Vagina (tissue), 2 donors: ENCODE measurements at regions not wholly inside any gene's neighbourhood (a gene's known extent, or its start where the extent isn't known, plus 50 kb on each side); places are given as distances from the start of the nearest gene placed in this dataset.

Experiments used
- POLR2A ChIP-seq, 2 donors: fragments of 450-650 bp; IDR thresholded peaks; one replicate each; pipeline ENCODE4 v1.6.1; 2017; ENCODE audit warnings: antibody characterized with exemption in 2 of 2, mild to moderate bottlenecking in 2 of 2, moderate library complexity in 2 of 2
- TF ChIP-seq, protein P1 (sequence below), 3 experiments: fragments of 450-650 bp in 2 of 3; fragments of 200-600 bp in 1 of 3; sonication (generic) in 1 of 3; IDR thresholded peaks; one replicate each; pipeline ENCODE4 v1.5.1; 2017 to 2019; ENCODE audit warnings: antibody characterized with exemption in 3 of 3, mild to moderate bottlenecking in 2 of 3, moderate library complexity in 2 of 3

GRCh38 chrX:120791013-120791643 lies 84.5 kb downstream of the CT47B1 start:
- no peak for TF ChIP-seq POLR2A (IDR thresholded peaks at IDR 0.05)
- TF ChIP-seq, protein P1, sequence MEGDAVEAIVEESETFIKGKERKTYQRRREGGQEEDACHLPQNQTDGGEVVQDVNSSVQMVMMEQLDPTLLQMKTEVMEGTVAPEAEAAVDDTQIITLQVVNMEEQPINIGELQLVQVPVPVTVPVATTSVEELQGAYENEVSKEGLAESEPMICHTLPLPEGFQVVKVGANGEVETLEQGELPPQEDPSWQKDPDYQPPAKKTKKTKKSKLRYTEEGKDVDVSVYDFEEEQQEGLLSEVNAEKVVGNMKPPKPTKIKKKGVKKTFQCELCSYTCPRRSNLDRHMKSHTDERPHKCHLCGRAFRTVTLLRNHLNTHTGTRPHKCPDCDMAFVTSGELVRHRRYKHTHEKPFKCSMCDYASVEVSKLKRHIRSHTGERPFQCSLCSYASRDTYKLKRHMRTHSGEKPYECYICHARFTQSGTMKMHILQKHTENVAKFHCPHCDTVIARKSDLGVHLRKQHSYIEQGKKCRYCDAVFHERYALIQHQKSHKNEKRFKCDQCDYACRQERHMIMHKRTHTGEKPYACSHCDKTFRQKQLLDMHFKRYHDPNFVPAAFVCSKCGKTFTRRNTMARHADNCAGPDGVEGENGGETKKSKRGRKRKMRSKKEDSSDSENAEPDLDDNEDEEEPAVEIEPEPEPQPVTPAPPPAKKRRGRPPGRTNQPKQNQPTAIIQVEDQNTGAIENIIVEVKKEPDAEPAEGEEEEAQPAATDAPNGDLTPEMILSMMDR (IDR thresholded peaks at IDR 0.05) = no peak
